MV-4-11 (cell line): ENCODE measurements at regions not wholly inside any gene's neighbourhood (a gene's known extent, or its start where the extent isn't known, plus 50 kb on each side); places are given as distances from the start of the nearest gene placed in this dataset.
"Not testable (repeated sequence)": the region's sequence is repeated elsewhere in the genome, so short reads cannot be mapped to it uniquely, and the experiment has no call there.

ENCODE experiments used
- DNase-seq: peaks from one replicate; lab custom pipeline; 2025; lab: John Stamatoyannopoulos, UW

GRCh38 chr16:77067900-77068299 is 123.1 kb upstream of the MON1B start:
- no peak for DNase-seq

- no peak for DNase-seq
Measured at GRCh38 chr16:77068402-77068801, 122.6 kb upstream of the MON1B start.

GRCh38 chr16:77069929-77070328 is 121.1 kb upstream of the MON1B start:
- no peak for DNase-seq

- DNase-seq: no peak
Measured at GRCh38 chr16:77070683-77071082, 120.3 kb upstream of the MON1B start.

GRCh38 chr16:77076839-77077238 is 114.2 kb upstream of the MON1B start:
- no peak for DNase-seq

GRCh38 chr16:77077256-77077922 is 113.6 kb upstream of the MON1B start:
- no peak for DNase-seq

GRCh38 chr16:77085981-77086380 is 105.0 kb upstream of the MON1B start:
- no peak for DNase-seq

GRCh38 chr16:77090062-77090461 is 100.9 kb upstream of the MON1B start:
- no peak for DNase-seq

- DNase-seq: no peak
Measured at GRCh38 chr16:77093309-77093708, 97.7 kb upstream of the MON1B start.

- DNase-seq: no peak
Measured at GRCh38 chr16:77093999-77094398, 97.0 kb upstream of the MON1B start.

- DNase-seq: peak; percentile 51
Measured at GRCh38 chr16:77111056-77111565, 79.9 kb upstream of the MON1B start.

- DNase-seq: no peak
Measured at GRCh38 chr16:77112746-77113145, 78.2 kb upstream of the MON1B start.

- no peak for DNase-seq
Measured at GRCh38 chr16:77113835-77114234, 77.2 kb upstream of the MON1B start.

- DNase-seq: not testable (repeated sequence)
Measured at GRCh38 chr16:77114361-77114760, 76.6 kb upstream of the MON1B start.

GRCh38 chr16:77116856-77117255 is 74.1 kb upstream of the MON1B start:
- DNase-seq: no peak

- no peak for DNase-seq
Measured at GRCh38 chr16:77117707-77118106, 73.3 kb upstream of the MON1B start.

- no peak for DNase-seq
Measured at GRCh38 chr16:77131398-77131797, 59.6 kb upstream of the MON1B start.

GRCh38 chr16:77132051-77132618 is 58.9 kb upstream of the MON1B start:
- no peak for DNase-seq

- no peak for DNase-seq
Measured at GRCh38 chr16:77133706-77134105, 57.3 kb upstream of the MON1B start.

- peak; percentile 4 for DNase-seq
Measured at GRCh38 chr16:77137045-77137444, 53.9 kb upstream of the MON1B start.
